BJ (cell line): ENCODE measurements at regions not wholly inside any gene's neighbourhood (a gene's known extent, or its start where the extent isn't known, plus 50 kb on each side); places are given as distances from the start of the nearest gene placed in this dataset.

Experiments used
- CTCF ChIA-PET: fragments of 350-600 bp; formaldehyde crosslinking; extraction: SDS; loops from one replicate; lab custom pipeline; 2021; ENCODE audit warnings: antibody characterized with exemption, inconsistent platforms; lab: Yijun Ruan, JAX
- POLR2A ChIA-PET: fragments of 300-600 bp; sonication (Branson Sonifier 250); formaldehyde crosslinking; extraction: SDS; loops from one replicate; lab custom pipeline; 2021; ENCODE audit warnings: antibody characterized with exemption; lab: Charles Lee
- DNase-seq: peaks from one replicate; pipeline ENCODE4 v3.0.0-alpha.2; 2011; ENCODE audit warnings: low read depth
- H3K27me3 ChIP-seq: 2 replicates; pipeline ENCODE4 v1.6.0; 2011; ENCODE audit warnings: low read length; ENCODE audit not compliant: control insufficient read depth, insufficient read depth
- H3K36me3 ChIP-seq: 2 replicates; pipeline ENCODE4 v1.5.1; 2011; ENCODE audit warnings: low read length; ENCODE audit not compliant: control insufficient read depth, insufficient read depth
- H3K4me3 ChIP-seq: 2 replicates; pipeline ENCODE4 v1.5.1; 2011; ENCODE audit warnings: low read depth, mild to moderate bottlenecking, control low read depth, low read length
- TF ChIP-seq, protein P1 (sequence below): IDR thresholded peaks from 2 replicates; pipeline ENCODE4 v1.5.1; 2011; ENCODE audit warnings: low read depth, mild to moderate bottlenecking, control low read depth, inconsistent platforms, low read length, moderate library complexity; ENCODE audit not compliant: insufficient read depth

DNA sequence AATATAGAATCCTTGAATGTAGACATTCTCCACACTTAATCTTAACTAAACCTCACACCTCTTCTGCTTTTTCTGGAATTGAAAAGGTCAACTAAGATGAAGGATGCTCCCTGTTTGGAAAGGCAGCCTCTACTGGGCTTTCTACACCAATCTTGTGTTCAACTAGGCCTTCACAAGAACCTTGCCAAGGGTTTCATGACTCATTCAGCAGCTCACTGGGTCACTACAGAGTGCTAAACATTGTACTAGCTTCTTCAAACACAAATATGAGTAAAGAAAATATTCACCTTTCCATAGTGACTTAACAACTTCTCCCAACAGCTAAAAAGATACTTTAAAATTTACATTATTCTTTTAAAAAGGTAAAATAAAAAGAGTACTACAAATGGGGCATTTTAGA is 135.3 kb upstream of the PRMT6 start:
- no peak overlapping the region for H3K4me3 ChIP-seq
- TF ChIP-seq, protein P1, sequence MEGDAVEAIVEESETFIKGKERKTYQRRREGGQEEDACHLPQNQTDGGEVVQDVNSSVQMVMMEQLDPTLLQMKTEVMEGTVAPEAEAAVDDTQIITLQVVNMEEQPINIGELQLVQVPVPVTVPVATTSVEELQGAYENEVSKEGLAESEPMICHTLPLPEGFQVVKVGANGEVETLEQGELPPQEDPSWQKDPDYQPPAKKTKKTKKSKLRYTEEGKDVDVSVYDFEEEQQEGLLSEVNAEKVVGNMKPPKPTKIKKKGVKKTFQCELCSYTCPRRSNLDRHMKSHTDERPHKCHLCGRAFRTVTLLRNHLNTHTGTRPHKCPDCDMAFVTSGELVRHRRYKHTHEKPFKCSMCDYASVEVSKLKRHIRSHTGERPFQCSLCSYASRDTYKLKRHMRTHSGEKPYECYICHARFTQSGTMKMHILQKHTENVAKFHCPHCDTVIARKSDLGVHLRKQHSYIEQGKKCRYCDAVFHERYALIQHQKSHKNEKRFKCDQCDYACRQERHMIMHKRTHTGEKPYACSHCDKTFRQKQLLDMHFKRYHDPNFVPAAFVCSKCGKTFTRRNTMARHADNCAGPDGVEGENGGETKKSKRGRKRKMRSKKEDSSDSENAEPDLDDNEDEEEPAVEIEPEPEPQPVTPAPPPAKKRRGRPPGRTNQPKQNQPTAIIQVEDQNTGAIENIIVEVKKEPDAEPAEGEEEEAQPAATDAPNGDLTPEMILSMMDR: no peak
- no peaks in the 10 kb centered on the region for H3K36me3 ChIP-seq
- no peaks in the 10 kb centered on the region for H3K27me3 ChIP-seq
- no peak for DNase-seq
- POLR2A ChIA-PET: interaction anchor here (0.6 kb wide), 1 partner anchor 189 kb away, joined by 3 read pairs; no protein-coding TSS in a partner anchor
- CTCF ChIA-PET: interaction anchor here (0.6 to 0.9 kb wide), 2 partner anchors 15 to 212 kb away, joined by 3 to 4 read pairs; no protein-coding TSS in a partner anchor

DNA sequence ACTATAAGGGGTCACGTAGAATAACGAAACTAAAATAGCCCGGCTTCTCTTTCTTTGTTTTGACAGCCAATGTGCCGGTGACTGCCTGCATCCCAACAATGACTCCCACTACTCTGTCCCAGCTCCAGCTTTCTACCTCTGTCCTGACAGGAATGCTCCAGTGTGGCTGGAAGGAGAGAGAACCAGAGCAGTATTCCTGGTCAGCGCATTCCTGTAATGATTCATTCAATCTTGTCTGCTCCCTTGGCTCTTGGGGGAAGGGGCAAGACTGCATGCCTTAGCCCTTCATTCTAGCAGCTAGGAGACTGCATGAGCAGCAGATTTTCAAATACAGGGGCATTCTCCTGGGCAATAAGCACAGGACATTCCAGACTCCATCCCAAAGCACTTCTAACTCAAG is 132.1 kb upstream of the PRMT6 start:
- Histone ChIP-seq H3K4me3 (no peak overlapping the region), H3K27me3 (no peaks in the 10 kb centered on the region), H3K36me3 (no peaks in the 10 kb centered on the region)
- ChIA-PET CTCF (no interaction called here), POLR2A (no interaction called here)
- no peak for DNase-seq
- TF ChIP-seq, protein P1: no peak

DNA sequence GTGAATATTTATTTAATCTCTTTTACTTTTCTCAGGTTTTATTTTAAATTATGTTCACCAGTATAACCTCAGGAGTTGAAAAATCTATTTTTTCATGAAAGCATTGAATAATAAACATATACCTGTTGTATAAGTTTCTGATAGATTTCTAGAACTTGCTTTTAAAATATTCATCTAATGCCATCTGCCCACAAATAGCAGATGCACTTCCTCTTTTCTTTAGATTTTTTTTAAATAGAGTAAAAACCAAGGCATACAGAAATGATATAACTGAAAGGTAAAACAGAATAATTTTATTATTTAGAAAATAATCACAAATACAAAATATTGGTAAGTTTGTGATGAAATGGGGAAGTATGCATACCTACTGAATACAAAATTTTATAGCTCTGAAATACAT is 130.7 kb upstream of the PRMT6 start:
- Histone ChIP-seq H3K4me3 (no peak overlapping the region), H3K27me3 (no peaks in the 10 kb centered on the region), H3K36me3 (no peaks in the 10 kb centered on the region)
- no peak for DNase-seq
- ChIA-PET CTCF (no interaction called here), POLR2A (no interaction called here)
- TF ChIP-seq, protein P1: no peak

DNA sequence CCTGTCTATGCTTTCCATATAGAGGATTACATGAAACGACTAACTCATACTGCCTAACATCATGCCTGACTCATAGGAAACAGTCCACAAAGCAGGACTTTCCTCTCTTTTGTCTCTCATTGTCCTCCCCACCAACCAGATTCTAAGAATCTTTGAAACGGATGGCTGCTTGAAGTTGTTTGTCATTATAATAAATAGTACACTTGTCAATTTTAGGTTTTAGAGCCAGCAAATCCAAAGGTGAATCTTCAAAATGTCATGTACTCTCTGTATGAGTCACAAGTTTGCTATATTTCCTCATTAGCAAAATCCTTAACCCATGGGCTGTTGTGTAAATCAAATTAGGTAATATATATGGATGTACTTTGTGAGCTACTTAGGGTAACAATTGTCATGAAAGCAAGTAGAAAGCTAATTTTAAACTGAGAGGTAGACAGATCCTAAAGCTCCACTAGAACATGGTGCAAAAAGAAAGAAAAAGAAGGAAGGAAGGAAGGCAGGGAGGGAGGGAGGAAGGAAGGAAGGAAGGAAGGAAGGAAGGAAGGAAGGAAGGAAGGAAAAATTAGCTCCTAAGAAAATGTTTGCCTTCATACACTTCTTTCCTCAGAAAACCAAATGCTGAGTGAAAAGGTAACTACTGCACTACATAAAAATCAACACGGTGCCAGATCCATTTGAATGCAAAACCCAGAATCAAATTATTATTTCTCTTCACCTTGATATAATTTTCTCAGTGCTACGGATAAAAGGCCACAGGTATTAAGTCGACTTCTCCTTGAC is 129.5 kb upstream of the PRMT6 start:
- ChIA-PET POLR2A (no interaction called here), CTCF (no interaction called here)
- H3K27me3 ChIP-seq: no peaks in the 10 kb centered on the region
- H3K36me3 ChIP-seq: no peaks in the 10 kb centered on the region
- no peak for DNase-seq
- TF ChIP-seq, protein P1: no peak
- no peak overlapping the region for H3K4me3 ChIP-seq

DNA sequence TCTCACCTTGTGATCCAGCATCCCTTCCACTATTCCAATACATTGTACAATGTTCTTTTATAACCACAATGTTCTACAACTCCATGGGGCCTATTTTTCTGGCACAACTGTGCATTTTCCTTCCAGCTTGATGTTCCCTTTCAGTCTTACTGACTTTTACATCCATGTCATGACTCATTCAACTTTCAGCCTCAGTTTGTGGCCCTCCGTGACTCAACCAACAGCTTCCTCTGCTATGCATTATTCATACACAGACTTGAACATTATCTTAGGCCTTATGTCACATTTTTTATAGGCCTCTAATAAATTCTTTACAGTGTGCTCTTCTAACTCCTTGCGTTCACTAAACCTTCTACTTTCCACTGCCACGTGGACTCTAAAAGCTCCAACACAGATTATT is 119.4 kb upstream of the PRMT6 start:
- H3K36me3 ChIP-seq: no peaks in the 10 kb centered on the region
- peak; percentile 69 for DNase-seq
- no peak overlapping the region for H3K4me3 ChIP-seq
- CTCF ChIA-PET: interaction anchor here (1.6 kb wide), 1 partner anchor 16 kb away, joined by 4 read pairs; no protein-coding TSS in a partner anchor
- no peaks in the 10 kb centered on the region for H3K27me3 ChIP-seq
- TF ChIP-seq, protein P1: no peak
- POLR2A ChIA-PET: no interaction called here
